Activated CD8-positive, alpha-beta memory T cell treated with anti-CD3 and anti-CD28 coated beads, Interleukin-2, amount 50 U/mL, for 4 hours (primary cell): ENCODE measurements at regions not wholly inside any gene's neighbourhood (a gene's known extent, or its start where the extent isn't known, plus 50 kb on each side); places are given as distances from the start of the nearest gene placed in this dataset.

Experiments
- DNase-seq: peaks from one replicate; pipeline ENCODE4 v3.0.0-alpha.2; 2020

DNA sequence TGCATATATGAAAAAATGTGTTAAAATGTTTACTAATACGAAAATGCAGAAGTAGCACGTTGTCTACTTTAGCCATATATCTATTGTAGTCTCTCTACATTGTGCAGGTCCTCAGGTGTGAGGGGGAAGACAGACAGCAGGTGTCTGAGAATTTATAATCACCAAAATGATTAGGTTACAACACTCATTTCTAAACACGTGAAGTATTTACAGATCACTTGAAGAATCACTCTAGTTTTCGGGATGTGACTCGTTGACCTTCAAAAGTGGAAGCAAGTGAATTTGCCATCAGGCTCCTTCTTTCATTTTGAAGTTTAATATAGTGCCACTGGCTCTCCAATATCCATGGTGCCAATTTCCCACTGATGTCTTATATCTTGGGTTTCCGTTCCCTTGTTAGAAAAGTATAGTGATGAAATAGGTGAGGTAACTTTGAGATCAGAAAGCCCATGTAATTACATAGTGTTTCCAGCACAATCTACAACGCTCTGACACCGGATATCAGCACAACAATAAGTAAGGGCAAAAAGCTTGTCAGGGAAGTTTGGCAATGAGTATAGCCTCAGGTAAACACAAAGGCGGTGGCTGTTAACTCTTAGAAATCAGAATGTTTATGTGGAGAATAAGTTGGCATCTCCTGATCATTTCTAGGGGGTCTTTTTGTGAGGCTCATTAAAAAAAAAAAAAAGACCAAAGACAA, 57.5 kb upstream of the SP4 start:
- DNase-seq: no peak

DNA sequence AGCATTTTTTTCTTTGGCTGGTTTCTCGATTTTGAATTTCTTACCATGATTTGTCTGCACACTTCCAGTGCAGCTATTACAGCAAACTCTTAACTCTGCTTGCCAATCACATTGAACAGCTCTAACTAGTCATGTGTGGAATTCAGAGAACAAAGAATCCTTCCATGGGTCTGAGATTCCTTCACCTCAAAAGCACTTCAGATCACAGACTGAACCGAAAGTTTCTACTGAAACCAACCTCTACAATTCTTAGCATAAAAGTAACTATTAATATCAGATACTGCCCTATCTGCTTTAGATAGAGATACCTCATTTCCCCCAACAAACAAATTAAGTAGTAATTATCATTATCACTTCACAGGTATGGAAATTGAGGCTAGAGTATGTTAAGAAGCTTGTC, 56.5 kb upstream of the SP4 start:
- no peak for DNase-seq

DNA sequence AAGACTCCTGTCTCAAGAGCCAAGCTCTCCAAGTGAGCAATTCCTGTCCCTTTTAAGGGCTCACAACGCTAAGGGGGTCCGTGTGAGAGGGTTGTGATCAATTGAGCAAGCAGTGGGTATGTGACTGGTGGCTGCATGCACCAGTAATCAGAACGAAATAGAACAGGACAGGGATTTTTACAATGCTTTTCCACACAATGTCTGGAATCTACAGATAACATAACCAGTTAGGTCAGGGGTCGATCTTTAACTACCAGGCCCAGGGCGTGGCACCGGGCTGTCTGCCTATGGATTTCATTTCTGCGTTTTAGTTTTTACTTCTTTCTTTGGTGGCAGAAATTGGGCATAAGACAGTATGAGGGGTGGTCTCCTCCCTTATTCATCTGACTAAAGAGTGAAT, 54.9 kb upstream of the SP4 start:
- no peak for DNase-seq

DNA sequence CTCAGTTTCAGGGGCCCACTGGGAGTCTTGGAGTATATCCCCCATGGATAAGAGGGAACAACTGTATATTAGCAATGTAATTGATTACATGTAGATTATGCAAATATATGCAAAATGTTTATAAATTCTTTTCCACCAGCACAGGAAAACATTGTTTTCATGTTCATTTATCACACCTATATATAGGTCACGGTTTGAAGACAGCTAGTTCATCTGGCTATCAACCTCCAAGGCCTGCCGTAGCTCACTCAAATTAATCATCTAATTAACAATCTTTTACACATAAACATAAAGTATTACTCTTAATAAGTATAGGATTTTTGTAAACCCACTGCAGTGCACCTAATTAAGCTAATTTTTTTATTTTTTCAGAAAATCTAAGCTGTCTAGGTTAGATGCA, 53.7 kb upstream of the SP4 start:
- DNase-seq: no peak

DNA sequence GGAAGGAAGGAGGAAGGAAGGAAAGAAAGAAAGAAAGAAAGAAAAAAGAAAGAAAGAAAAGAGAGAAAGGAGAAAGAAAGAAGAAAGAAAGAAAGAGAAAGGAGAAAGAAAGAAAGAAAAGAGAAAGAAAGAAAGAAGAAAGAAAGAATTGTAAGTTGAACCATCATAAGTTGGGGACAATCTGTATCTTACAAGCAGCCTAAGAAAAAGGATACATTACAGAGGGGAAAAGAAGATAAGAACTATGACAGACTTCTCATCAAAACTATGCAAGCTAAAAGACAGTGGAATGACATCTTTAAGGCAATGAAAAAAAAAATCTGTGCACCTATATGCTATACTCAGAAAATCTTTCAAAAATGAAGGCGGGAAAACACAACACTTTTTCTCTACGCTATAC, 50.3 kb upstream of the SP4 start:
- DNase-seq: no peak
